Pons (tissue), 1 donor: ENCODE measurements at regions not wholly inside any gene's neighbourhood (a gene's known extent, or its start where the extent isn't known, plus 50 kb on each side); places are given as distances from the start of the nearest gene placed in this dataset.

Experiments
- DNase-seq: peaks from one replicate; pipeline ENCODE4 v3.0.0-alpha.2; 2016; ENCODE audit warnings: low spot score

DNA sequence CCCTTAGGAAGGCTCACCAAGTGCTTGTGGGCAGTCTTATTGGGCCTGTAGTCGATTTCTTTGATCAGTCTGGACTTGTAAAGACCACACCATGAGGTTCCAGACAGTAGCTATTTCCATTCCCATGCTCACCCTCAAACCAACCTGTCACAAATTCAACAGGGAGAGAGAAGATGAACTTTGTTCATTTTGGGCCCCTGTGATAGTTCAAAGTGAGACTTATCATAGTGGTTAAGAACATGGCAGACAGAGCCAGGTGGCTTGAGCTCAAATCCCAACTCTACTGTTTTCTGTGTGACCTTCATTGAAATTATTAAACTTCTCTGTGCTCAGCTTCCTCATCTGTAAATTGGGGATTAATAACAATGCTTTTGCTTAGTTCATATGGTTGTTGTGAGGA lies 53.9 kb upstream of the CTLA4 start:
- no peak for DNase-seq

DNA sequence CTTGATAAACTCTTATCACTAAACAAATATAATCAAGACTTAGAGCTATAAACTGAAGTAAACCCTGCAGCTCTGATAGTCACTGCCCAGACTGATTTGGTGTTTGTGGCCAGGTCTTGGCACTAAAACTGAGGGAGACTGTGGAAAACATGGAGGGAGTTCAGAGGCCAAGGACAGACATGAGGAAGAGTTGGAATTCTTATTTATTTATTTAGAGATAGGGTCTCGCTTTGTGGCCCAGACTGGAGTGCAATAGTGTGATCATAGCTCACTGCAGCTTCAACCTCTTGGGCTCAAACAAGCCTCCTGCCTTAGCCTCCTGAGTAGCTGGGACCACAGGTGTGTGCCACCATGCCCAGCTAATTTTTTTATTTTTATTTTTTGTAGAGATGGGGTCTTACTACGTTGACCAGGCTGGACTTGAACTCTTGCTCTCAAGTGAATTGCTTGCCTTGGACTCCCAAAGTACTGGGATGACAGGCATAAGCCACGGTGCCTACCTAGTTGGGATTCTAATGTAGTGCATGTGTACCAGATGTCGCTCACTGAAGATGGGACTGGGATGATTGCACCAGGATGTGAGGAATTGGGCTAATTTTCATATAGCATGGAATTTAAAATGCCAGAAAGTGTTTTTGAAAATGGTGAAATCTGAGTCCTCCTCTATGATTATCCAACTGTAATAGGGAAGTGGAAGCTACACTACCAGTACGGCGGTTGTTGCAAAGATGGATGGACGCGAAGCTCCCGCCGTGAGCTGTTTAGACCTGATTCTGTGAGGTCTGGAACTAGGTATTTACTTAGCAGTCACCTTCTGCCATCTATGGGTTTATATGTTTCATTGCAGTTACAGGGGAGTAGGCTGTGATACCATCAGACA lies 52.7 kb upstream of the CTLA4 start:
- DNase-seq, result peak; percentile 80

- DNase-seq, result no peak
Observed at GRCh38 chr2:203815541-203815898, 52.1 kb upstream of the CTLA4 start.

- DNase-seq, result peak; percentile 26
Observed at GRCh38 chr2:203817147-203817546, 50.4 kb upstream of the CTLA4 start.
